Endothelial cell (in vitro differentiated cells): ENCODE measurements at regions not wholly inside any gene's neighbourhood (a gene's known extent, or its start where the extent isn't known, plus 50 kb on each side); places are given as distances from the start of the nearest gene placed in this dataset.

Experiments used
- DNase-seq: peaks from one replicate; pipeline ENCODE4 v3.0.0; 2021; ENCODE audit warnings: low spot score
- H3K27ac Mint-ChIP-seq: one replicate; pipeline ENCODE4 v1.8.0; 2021; ENCODE audit warnings: mixed read lengths, inconsistent platforms; ENCODE audit not compliant: unreplicated experiment
- H3K27me3 Mint-ChIP-seq: one replicate; pipeline ENCODE4 v1.8.0; 2021; ENCODE audit warnings: mild to moderate bottlenecking, moderate library complexity, mixed read lengths, inconsistent platforms; ENCODE audit not compliant: unreplicated experiment
- H3K36me3 Mint-ChIP-seq: one replicate; pipeline ENCODE4 v1.8.0; 2021; ENCODE audit warnings: mild to moderate bottlenecking, low read depth, mixed read lengths, inconsistent platforms; ENCODE audit not compliant: unreplicated experiment
- H3K4me1 Mint-ChIP-seq: one replicate; pipeline ENCODE4 v1.8.0; 2021; ENCODE audit warnings: mild to moderate bottlenecking, mixed read lengths, inconsistent platforms; ENCODE audit not compliant: unreplicated experiment
- H3K4me3 Mint-ChIP-seq: one replicate; pipeline ENCODE4 v1.8.0; 2021; ENCODE audit warnings: mild to moderate bottlenecking, mixed read lengths, inconsistent platforms; ENCODE audit not compliant: unreplicated experiment
- H3K9me3 Mint-ChIP-seq: one replicate; pipeline ENCODE4 v1.8.0; 2021; ENCODE audit warnings: mixed read lengths, inconsistent platforms; ENCODE audit not compliant: unreplicated experiment
- TF ChIP-seq, protein P1 (sequence below): fragments of 200-600 bp; sonication (generic); IDR thresholded peaks from one replicate; pipeline ENCODE4 v1.5.0; 2021; ENCODE audit warnings: antibody characterized with exemption; ENCODE audit not compliant: unreplicated experiment

DNA sequence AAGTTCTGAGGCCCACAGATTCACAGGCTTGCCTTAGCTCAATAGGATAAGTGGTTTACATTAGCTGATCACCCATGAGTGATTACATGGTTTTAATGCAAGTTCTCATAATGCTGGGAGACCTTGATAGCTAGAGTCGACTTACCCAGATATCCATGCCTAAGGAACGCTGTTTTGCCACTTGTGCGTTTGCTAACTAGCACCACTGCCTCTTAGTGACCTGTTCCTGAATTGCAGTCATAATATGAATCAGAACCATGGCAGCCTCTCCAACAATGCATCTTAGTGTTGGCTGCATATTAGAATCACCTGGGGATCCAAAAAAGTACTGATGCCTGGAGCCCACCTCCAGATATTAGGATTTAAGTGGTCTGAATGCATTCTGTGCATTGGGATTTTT, 251.1 kb upstream of the CDH5 start:
- TF ChIP-seq, protein P1, sequence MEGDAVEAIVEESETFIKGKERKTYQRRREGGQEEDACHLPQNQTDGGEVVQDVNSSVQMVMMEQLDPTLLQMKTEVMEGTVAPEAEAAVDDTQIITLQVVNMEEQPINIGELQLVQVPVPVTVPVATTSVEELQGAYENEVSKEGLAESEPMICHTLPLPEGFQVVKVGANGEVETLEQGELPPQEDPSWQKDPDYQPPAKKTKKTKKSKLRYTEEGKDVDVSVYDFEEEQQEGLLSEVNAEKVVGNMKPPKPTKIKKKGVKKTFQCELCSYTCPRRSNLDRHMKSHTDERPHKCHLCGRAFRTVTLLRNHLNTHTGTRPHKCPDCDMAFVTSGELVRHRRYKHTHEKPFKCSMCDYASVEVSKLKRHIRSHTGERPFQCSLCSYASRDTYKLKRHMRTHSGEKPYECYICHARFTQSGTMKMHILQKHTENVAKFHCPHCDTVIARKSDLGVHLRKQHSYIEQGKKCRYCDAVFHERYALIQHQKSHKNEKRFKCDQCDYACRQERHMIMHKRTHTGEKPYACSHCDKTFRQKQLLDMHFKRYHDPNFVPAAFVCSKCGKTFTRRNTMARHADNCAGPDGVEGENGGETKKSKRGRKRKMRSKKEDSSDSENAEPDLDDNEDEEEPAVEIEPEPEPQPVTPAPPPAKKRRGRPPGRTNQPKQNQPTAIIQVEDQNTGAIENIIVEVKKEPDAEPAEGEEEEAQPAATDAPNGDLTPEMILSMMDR: no peak
- H3K4me3 Mint-ChIP-seq: no peak overlapping the region
- no peaks in the 10 kb centered on the region for H3K9me3 Mint-ChIP-seq
- H3K36me3 Mint-ChIP-seq: no peaks in the 10 kb centered on the region
- peaks cover 6% of the 10 kb centered on the region for H3K27me3 Mint-ChIP-seq
- H3K4me1 Mint-ChIP-seq: no peaks in the 10 kb centered on the region
- no peak overlapping the region for H3K27ac Mint-ChIP-seq
- DNase-seq: no peak

DNA sequence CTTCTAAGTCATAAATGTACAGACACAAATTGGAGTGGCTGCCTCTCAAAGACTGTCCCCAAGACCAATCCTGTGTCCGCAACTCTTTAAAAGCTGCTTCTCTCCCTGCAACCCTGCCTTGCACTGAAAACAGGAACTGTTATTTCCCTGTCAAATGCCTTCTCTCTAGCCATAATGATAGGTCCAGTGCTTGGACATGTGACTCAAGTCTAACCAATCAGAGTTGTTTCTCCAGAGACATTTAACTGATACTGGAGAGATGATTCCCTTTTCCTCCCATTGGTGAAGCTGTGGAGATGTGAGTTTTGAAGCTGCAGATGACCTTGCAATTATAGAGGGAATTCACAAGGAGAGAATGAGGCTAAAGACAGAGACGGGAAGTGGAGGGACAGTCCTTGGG, 253.3 kb upstream of the CDH5 start:
- no peak for DNase-seq
- Mint-ChIP-seq H3K9me3 (no peaks in the 10 kb centered on the region), H3K36me3 (no peaks in the 10 kb centered on the region), H3K4me3 (no peak overlapping the region), H3K27ac (no peak overlapping the region), H3K27me3 (peaks cover 6% of the 10 kb centered on the region), H3K4me1 (no peaks in the 10 kb centered on the region)
- TF ChIP-seq, protein P1: no peak

DNA sequence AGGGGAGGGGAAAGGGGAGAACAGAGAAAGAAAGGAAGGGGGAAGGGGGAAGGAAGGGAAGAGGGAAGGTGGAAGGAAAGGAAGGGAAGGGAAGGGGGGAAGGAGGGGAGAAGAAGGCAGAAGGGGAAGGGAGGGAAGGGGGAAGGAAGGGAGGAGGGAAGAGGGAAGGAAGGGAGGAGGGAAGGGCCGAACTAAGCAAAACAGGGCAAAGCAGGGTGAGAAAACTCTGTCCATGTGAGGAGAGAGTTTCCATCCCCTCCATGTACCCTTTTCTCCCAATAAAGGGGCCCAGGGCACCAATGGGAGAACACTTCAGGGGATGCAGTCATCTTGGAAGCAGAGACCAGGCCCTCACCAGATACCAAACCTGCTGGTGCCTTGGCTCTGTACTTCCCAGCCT, 256.8 kb upstream of the CDH5 start:
- DNase-seq: no peak
- H3K4me1 Mint-ChIP-seq: peaks cover 5% of the 10 kb centered on the region
- H3K36me3 Mint-ChIP-seq: no peaks in the 10 kb centered on the region
- TF ChIP-seq, protein P1: no peak
- no peak overlapping the region for H3K27ac Mint-ChIP-seq
- no peaks in the 10 kb centered on the region for H3K9me3 Mint-ChIP-seq
- no peak overlapping the region for H3K4me3 Mint-ChIP-seq
- peaks cover 6% of the 10 kb centered on the region for H3K27me3 Mint-ChIP-seq

DNA sequence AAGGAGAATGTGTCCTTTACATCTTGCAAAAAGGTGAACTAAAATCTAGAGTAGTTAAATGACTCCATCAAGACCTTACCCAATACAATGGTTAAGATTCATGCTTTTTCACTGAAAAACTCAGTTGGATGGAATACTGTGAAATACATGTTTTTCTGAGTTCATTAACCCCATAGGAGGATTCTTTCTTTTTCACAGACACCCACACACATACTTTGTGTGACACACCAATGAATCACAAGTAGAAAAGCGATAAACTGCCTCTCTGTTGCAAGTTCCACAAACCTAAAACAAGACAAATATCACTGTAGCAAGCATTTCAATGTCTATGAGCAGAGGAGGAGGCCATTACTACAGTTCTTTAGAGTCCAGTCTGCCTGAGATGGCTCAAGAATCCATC, 258.8 kb upstream of the CDH5 start:
- no peaks in the 10 kb centered on the region for H3K9me3 Mint-ChIP-seq
- no peak for DNase-seq
- H3K4me1 Mint-ChIP-seq: peaks cover 5% of the 10 kb centered on the region
- no peak overlapping the region for H3K4me3 Mint-ChIP-seq
- TF ChIP-seq, protein P1: no peak
- H3K27me3 Mint-ChIP-seq: peaks cover 4% of the 10 kb centered on the region
- no peak overlapping the region for H3K27ac Mint-ChIP-seq
- no peaks in the 10 kb centered on the region for H3K36me3 Mint-ChIP-seq

DNA sequence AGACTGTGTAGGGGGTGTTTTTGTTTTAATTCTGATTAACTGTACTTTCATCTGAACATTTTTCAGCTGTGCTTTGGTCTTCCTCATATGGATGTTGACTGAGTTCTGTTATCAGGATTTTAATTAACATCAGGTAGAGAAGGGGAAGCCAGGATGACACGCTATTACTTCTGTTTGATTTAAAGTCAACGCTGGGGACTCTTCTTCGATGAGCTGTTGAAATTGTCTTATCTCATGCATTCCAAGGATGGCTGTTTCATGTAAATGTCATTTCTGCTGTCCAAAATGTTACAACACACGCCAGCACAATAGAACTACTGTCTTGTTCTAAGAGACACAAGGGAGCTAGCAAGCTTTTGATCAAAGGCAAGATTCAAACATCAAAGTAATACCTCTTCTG, 263.3 kb upstream of the CDH5 start:
- no peak for DNase-seq
- H3K9me3 Mint-ChIP-seq: no peaks in the 10 kb centered on the region
- TF ChIP-seq, protein P1: no peak
- no peaks in the 10 kb centered on the region for H3K27me3 Mint-ChIP-seq
- peaks cover 5% of the 10 kb centered on the region for H3K4me1 Mint-ChIP-seq
- no peaks in the 10 kb centered on the region for H3K36me3 Mint-ChIP-seq
- no peak overlapping the region for H3K4me3 Mint-ChIP-seq
- no peak overlapping the region for H3K27ac Mint-ChIP-seq
